IMR-90 (cell line): ENCODE measurements at regions not wholly inside any gene's neighbourhood (a gene's known extent, or its start where the extent isn't known, plus 50 kb on each side); places are given as distances from the start of the nearest gene placed in this dataset.

ENCODE experiments used
- ATAC-seq: fragments of 200-7000 bp; cut with Tn5 transposase; 2 replicates; pipeline ENCODE4 v1.9.1; 2020; ENCODE audit warnings: low read depth, mild to moderate bottlenecking, moderate library complexity
- BruUV-seq: library from RNA; stranded (reverse); fragments of 400-500 nt; replicated peaks from 2 replicates; lab custom pipeline; 2021; lab: Mats Ljungman, UMichigan
- CTCF ChIA-PET: fragments of 300-600 bp; formaldehyde crosslinking; extraction: SDS; loops from one replicate; lab custom pipeline; 2021; ENCODE audit warnings: antibody characterized with exemption; lab: Yijun Ruan, JAX
- POLR2A ChIA-PET: fragments of 300-600 bp; sonication (Branson Sonifier 250); formaldehyde crosslinking; loops from one replicate; lab custom pipeline; 2022; ENCODE audit warnings: antibody characterized with exemption; ENCODE audit not compliant: unreplicated experiment; lab: Charles Lee
- DNase-seq: peaks from one replicate; pipeline ENCODE4 v3.0.0; 2013
- H2AFZ ChIP-seq: replicated peaks from 2 replicates; pipeline ENCODE3; 2013; ENCODE audit warnings: low read length, mild to moderate bottlenecking; ENCODE audit not compliant: poor library complexity
- H2AK5ac ChIP-seq: 2 replicates; pipeline ENCODE4 v1.6.1; 2013; ENCODE audit warnings: low read depth, low read length, inconsistent platforms
- H2AK9ac ChIP-seq: replicated peaks from 2 replicates; pipeline ENCODE3; 2013; ENCODE audit warnings: mild to moderate bottlenecking, low read depth, low read length, moderate library complexity; ENCODE audit not compliant: poor library complexity
- H2BK120ac ChIP-seq: 2 replicates; pipeline ENCODE4 v1.6.1; 2013; ENCODE audit warnings: low read depth, low read length, inconsistent platforms
- H2BK15ac ChIP-seq: 3 replicates; pipeline ENCODE4 v1.6.1; 2013; ENCODE audit warnings: low read depth, low read length, inconsistent platforms
- H2BK20ac ChIP-seq: 2 replicates; pipeline ENCODE4 v1.6.1; 2013; ENCODE audit warnings: low read depth, mild to moderate bottlenecking, inconsistent platforms, low read length, moderate library complexity
- H2BK5ac ChIP-seq: 2 replicates; pipeline ENCODE4 v1.6.1; 2013; ENCODE audit warnings: mild to moderate bottlenecking, low read depth, low read length, inconsistent platforms; ENCODE audit not compliant: poor library complexity, severe bottlenecking
- H3K14ac ChIP-seq: replicated peaks from 2 replicates; pipeline ENCODE4 v1.6.1; 2013; ENCODE audit warnings: low read depth, low read length, inconsistent platforms
- H3K18ac ChIP-seq: 2 replicates; pipeline ENCODE4 v1.6.1; 2013; ENCODE audit warnings: low read depth, low read length, control low read depth
- H3K23ac ChIP-seq: 2 replicates; pipeline ENCODE4 v1.6.1; 2013; ENCODE audit warnings: low read depth, low read length, inconsistent platforms
- H3K27ac ChIP-seq: 2 replicates; pipeline ENCODE4 v1.5.1; 2013; ENCODE audit warnings: mild to moderate bottlenecking, control low read depth, low read length; ENCODE audit not compliant: insufficient read depth
- H3K27me3 ChIP-seq: 2 replicates; pipeline ENCODE4 v1.6.1; 2013; ENCODE audit warnings: low read length; ENCODE audit not compliant: control insufficient read depth, insufficient read depth
- H3K36me3 ChIP-seq: 2 replicates; pipeline ENCODE4 v1.6.1; 2013; ENCODE audit warnings: low read length, mixed read lengths; ENCODE audit not compliant: control insufficient read depth, insufficient read depth
- H3K4ac ChIP-seq: 2 replicates; pipeline ENCODE4 v1.6.1; 2013; ENCODE audit warnings: low read depth, low read length, inconsistent platforms
- H3K4me1 ChIP-seq: 2 replicates; pipeline ENCODE4 v1.6.1; 2013; ENCODE audit warnings: low read length, mixed read lengths; ENCODE audit not compliant: control insufficient read depth, insufficient read depth
- H3K4me2 ChIP-seq: 2 replicates; pipeline ENCODE4 v1.6.1; 2013; ENCODE audit warnings: low read depth, mild to moderate bottlenecking, control low read depth, low read length, moderate library complexity
- H3K4me3 ChIP-seq: 2 replicates; pipeline ENCODE4 v1.5.1; 2013; ENCODE audit warnings: low read depth, mild to moderate bottlenecking, control low read depth, low read length, moderate library complexity; ENCODE audit not compliant: insufficient read depth
- H3K56ac ChIP-seq: 2 replicates; pipeline ENCODE4 v1.6.1; 2013; ENCODE audit warnings: low read length, inconsistent platforms; ENCODE audit not compliant: insufficient read depth; ENCODE audit errors: extremely low read depth
- H3K79me1 ChIP-seq, 2 experiments: 2 replicates each; pipeline ENCODE4 v1.6.1; 2013; ENCODE audit warnings: low read length in 2 of 2, inconsistent platforms in 1 of 2, low read depth in 1 of 2
- H3K9ac ChIP-seq: 2 replicates; pipeline ENCODE4 v1.6.1; 2013; ENCODE audit warnings: low read depth, low read length, control low read depth
- H3K9me1 ChIP-seq: 2 replicates; pipeline ENCODE4 v1.6.1; 2013; ENCODE audit warnings: low read length, inconsistent platforms; ENCODE audit not compliant: insufficient read depth
- H3K9me3 ChIP-seq: 2 replicates; pipeline ENCODE4 v1.6.1; 2013; ENCODE audit warnings: low read length; ENCODE audit not compliant: control insufficient read depth, insufficient read depth
- H4K20me1 ChIP-seq: 2 replicates; pipeline ENCODE4 v1.6.1; 2013; ENCODE audit warnings: low read length, inconsistent platforms; ENCODE audit not compliant: insufficient read depth
- H4K5ac ChIP-seq: 2 replicates; pipeline ENCODE4 v1.6.1; 2013; ENCODE audit warnings: mild to moderate bottlenecking, low read depth, low read length, control low read depth
- H4K8ac ChIP-seq, 2 experiments: 2 replicates each; pipeline ENCODE4 v1.6.1; 2013; ENCODE audit warnings: low read depth in 2 of 2, low read length in 2 of 2, control low read depth in 1 of 2, inconsistent platforms in 1 of 2
- H4K91ac ChIP-seq: 2 replicates; pipeline ENCODE4 v1.6.1; 2013; ENCODE audit warnings: low read depth, low read length, inconsistent platforms; ENCODE audit not compliant: insufficient read depth
- BHLHE40 ChIP-seq: fragments of 150-350 bp; IDR thresholded peaks from 2 replicates; pipeline ENCODE4 v1.6.1; 2016; ENCODE audit warnings: mild to moderate bottlenecking, low read depth, low read length
- FOS ChIP-seq: fragments of 150-350 bp; IDR thresholded peaks from 2 replicates; pipeline ENCODE4 v1.6.1; 2016; ENCODE audit warnings: low read depth, low read length
- MAZ ChIP-seq: IDR thresholded peaks from 2 replicates; pipeline ENCODE4 v1.6.1; 2012; ENCODE audit warnings: low read depth, mild to moderate bottlenecking, low read length, improper control_type of control experiment, moderate library complexity, borderline replicate concordance
- RAD21 ChIP-seq: IDR thresholded peaks from 2 replicates; pipeline ENCODE4 v1.6.1; 2012; ENCODE audit warnings: low read length, improper control_type of control experiment
- RCOR1 ChIP-seq: IDR thresholded peaks from 2 replicates; pipeline ENCODE4 v1.6.1; 2012; ENCODE audit warnings: mild to moderate bottlenecking, low read length, improper control_type of control experiment; ENCODE audit not compliant: insufficient replicate concordance
- RFX5 ChIP-seq: IDR thresholded peaks from 2 replicates; pipeline ENCODE4 v1.8.0; 2012; ENCODE audit warnings: low read depth, mild to moderate bottlenecking, low read length, moderate library complexity
- SMC3 ChIP-seq: fragments of 150-350 bp; IDR thresholded peaks from 2 replicates; pipeline ENCODE4 v1.6.1; 2016; ENCODE audit warnings: low read depth, mild to moderate bottlenecking, antibody characterized with exemption, low read length, moderate library complexity
- WGBS, 2 experiments: methylation state at CpG; one replicate each; pipeline versions ENCODE4 v1.1.5 to v1.1.7; 2013; ENCODE audit warnings: missing lambda C conversion rate in 2 of 2; ENCODE audit not compliant: insufficient read length in 1 of 2; ENCODE audit errors: extremely low coverage in 2 of 2; 5-methylcytosine and 5-hydroxymethylcytosine counted together
- dilution Hi-C: fragments of 300-500 bp; cut with HindIII; formaldehyde crosslinking; loops from one replicate; pipeline ENCODE4 v1.14.3; 2018; ENCODE audit warnings: low sequenced_read_pairs; ENCODE audit not compliant: unreplicated experiment
- in situ Hi-C: fragments of 300-500 bp; cut with MboI; formaldehyde crosslinking; loops from 3 replicates; pipeline ENCODE4 v1.14.3; 2019; ENCODE audit warnings: low sequenced_read_pairs, inconsistent platforms, mixed read lengths
- intact Hi-C: fragments of 100-400 bp; cut with micrococcal nuclease; formaldehyde crosslinking; loops from 2 replicates; pipeline ENCODE4 v1.10.0; 2022

- Histone ChIP-seq H4K5ac (no peak overlapping the region), H3K27ac (no peak overlapping the region), H2BK120ac (no peak overlapping the region), H4K91ac (no peak overlapping the region), H4K20me1 (no peaks in the 10 kb centered on the region), H3K27me3 (peaks cover 37% of the 10 kb centered on the region), H2AFZ (no peak overlapping the region), H2BK20ac (no peak overlapping the region), H3K14ac (no peak overlapping the region), H3K36me3 (no peaks in the 10 kb centered on the region), H3K4me2 (no peak overlapping the region), H3K4ac (no peak overlapping the region), H3K9ac (no peak overlapping the region), H2BK15ac (no peak overlapping the region), H4K8ac (no peak overlapping the region), H3K9me1 (no peaks in the 10 kb centered on the region), H3K18ac (no peak overlapping the region), H3K79me1 (no peaks in the 10 kb centered on the region), H3K56ac (no peak overlapping the region), H2BK5ac (no peak overlapping the region), H3K4me3 (no peak overlapping the region), H3K23ac (no peak overlapping the region), H3K4me1 (no peaks in the 10 kb centered on the region), H2AK5ac (no peak overlapping the region), H2AK9ac (no peak overlapping the region), H3K9me3 (no peaks in the 10 kb centered on the region; the same call in 1 of the 2 replicates)
- ATAC-seq (no peak), DNase-seq (no peak)
- POLR2A ChIA-PET, result no interaction called here
- in situ Hi-C loops (no loop called here), dilution Hi-C loops (no loop called here), intact Hi-C loops (no loop called here)
- WGBS, 2 experiments, result 76% methylated on average over 4 of the region's 15 CpGs; no CpG with 5 or more reads in 1 of the 2 experiments
- TF ChIP-seq RCOR1 (no peak), BHLHE40 (no peak), FOS (no peak), SMC3 (no peak), RFX5 (no peak), MAZ (no peak), RAD21 (no peak)
- BruUV-seq, result no TSS peak
- CTCF ChIA-PET, result no interaction called here
Observed at GRCh38 chr16:87033021-87033471, 284.1 kb downstream of the C16orf95 start.
